ENCODE measurements at regions not wholly inside any gene's neighbourhood (a gene's known extent, or its start where the extent isn't known, plus 50 kb on each side); places are given as distances from the start of the nearest gene placed in this dataset.

- no peak for FAIRE-seq
- no peak overlapping the region for H3K27ac ChIP-seq (ENCODE audit: extremely low read depth, low read depth, low read length)
- intact Hi-C loops (cut with micrococcal nuclease), result no loop called here
These were observed 393.7 kb upstream of the CITED2 start for GRCh38 chr6:139768196-139768595.

More at GRCh38 chr6:139768196-139768595, 393.7 kb upstream of the CITED2 start:
- Histone ChIP-seq H2AFZ (ENCODE audit: low read depth, low read length) (no peak overlapping the region), H3K4me3 (no peak overlapping the region), H4K20me1 (replicated peaks; ENCODE audit: control insufficient read depth, insufficient read depth, low read length) (no peaks in the 10 kb centered on the region), H3K36me3 (ENCODE audit: control insufficient read depth, insufficient read depth, low read length) (no peaks in the 10 kb centered on the region), H3K79me2 (ENCODE audit: control insufficient read depth, insufficient read depth, low read length) (no peaks in the 10 kb centered on the region), H3K27me3 (ENCODE audit: control insufficient read depth in 2 of 2, insufficient read depth in 2 of 2, low read length in 2 of 2) (no peaks in the 10 kb centered on the region), H3K4me1 (replicated peaks in 1 of 2; ENCODE audit: control insufficient read depth in 2 of 2, insufficient read depth in 2 of 2, low read length in 2 of 2) (peaks cover 0 to 32% of the 10 kb centered on the region in 2 experiments; a peak in 4 of 5 replicates), H3K9me3 (replicated peaks; ENCODE audit: control insufficient read depth, insufficient read depth, low read depth, low read length) (no peaks in the 10 kb centered on the region), H3K9me1 (ENCODE audit: control insufficient read depth, insufficient read depth, low read length) (no peaks in the 10 kb centered on the region), H3K4me2 (ENCODE audit: insufficient read depth, low read length) (no peak overlapping the region), H3K9ac (ENCODE audit: insufficient read depth in 1 of 2, low read depth in 2 of 2, low read length in 2 of 2) (no peak overlapping the region)
- ATAC-seq, result no peak
- TF ChIP-seq SOX6 (IDR thresholded peaks at IDR 0.05), result no peak
- no peak for TF ChIP-seq ZFPM2 (CRISPR knock-in tag; IDR thresholded peaks at IDR 0.05)
- TF ChIP-seq ZNF347 (CRISPR knock-in tag; IDR thresholded peaks at IDR 0.05; ENCODE audit: low read depth), result no peak
- no peak for TF ChIP-seq TRIM24 (IDR thresholded peaks at IDR 0.05)
- no peak for TF ChIP-seq CHD7 (IDR thresholded peaks at IDR 0.05; ENCODE audit: low read depth, low read length)
- TF ChIP-seq ZNF79 (CRISPR knock-in tag; IDR thresholded peaks at IDR 0.05; ENCODE audit: low read depth), result no peak
- no peak for TF ChIP-seq ATF3 (IDR thresholded peaks at IDR 0.05)
- no peak for TF ChIP-seq ATF3 (CRISPR knock-in tag; conservative IDR thresholded peaks at IDR 0.05)
- no peak for TF ChIP-seq USF2 (CRISPR knock-in tag; IDR thresholded peaks at IDR 0.05)
- no peak for TF ChIP-seq BCOR (IDR thresholded peaks at IDR 0.05)
- no peak for TF ChIP-seq TAL1 (IDR thresholded peaks at IDR 0.05)
- no peak for DNase-seq (ENCODE audit: extremely low read depth in 1 of 4, low spot score in 3 of 4)
- CTCF ChIA-PET (ENCODE audit: low intra/inter-chr PET ratio), result no interaction called here
- in situ Hi-C loops (cut with MboI), result no loop called here
- POLR2A ChIA-PET, result interaction anchor here (0.6 to 1.3 kb wide), 2 partner anchors 34 to 396 kb away, joined by 3 read pairs; no protein-coding TSS in a partner anchor
- BruUV-seq (replicated peaks), result no TSS peak

All from K562 (cell line).